Smooth muscle cell (in vitro differentiated cells): ENCODE measurements at regions not wholly inside any gene's neighbourhood (a gene's known extent, or its start where the extent isn't known, plus 50 kb on each side); places are given as distances from the start of the nearest gene placed in this dataset.
"Not testable (repeated sequence)": the region's sequence is repeated elsewhere in the genome, so short reads cannot be mapped to it uniquely, and the experiment has no call there.

ENCODE experiments used
- DNase-seq: peaks from one replicate; lab custom pipeline; 2025; ENCODE audit not compliant: unreplicated experiment; lab: John Stamatoyannopoulos, UW
- H2AFZ ChIP-seq: fragments of 200-600 bp; sonication (generic); 2 replicates; pipeline ENCODE4 v1.6.0; 2016; ENCODE audit warnings: antibody characterized with exemption, low read depth, mild to moderate bottlenecking
- H3F3A ChIP-seq: fragments of 200-600 bp; sonication (generic); 2 replicates; pipeline ENCODE4 v1.6.0; 2017; ENCODE audit warnings: antibody characterized with exemption, low read depth
- H3K27ac ChIP-seq: fragments of 200-600 bp; sonication (generic); 2 replicates; pipeline ENCODE4 v1.5.1; 2016; ENCODE audit warnings: low read depth, mild to moderate bottlenecking
- H3K27me3 ChIP-seq: fragments of 200-600 bp; sonication (generic); 2 replicates; pipeline ENCODE4 v1.6.1; 2016; ENCODE audit warnings: low read depth, mild to moderate bottlenecking
- H3K36me3 ChIP-seq: fragments of 200-600 bp; sonication (generic); 2 replicates; pipeline ENCODE4 v1.5.1; 2016; ENCODE audit warnings: low read depth
- H3K4me1 ChIP-seq: fragments of 200-600 bp; sonication (generic); 2 replicates; pipeline ENCODE4 v1.5.1; 2016; ENCODE audit warnings: low read depth
- H3K4me2 ChIP-seq: fragments of 200-600 bp; sonication (generic); 2 replicates; pipeline ENCODE4 v1.6.0; 2016; ENCODE audit warnings: mild to moderate bottlenecking
- H3K4me3 ChIP-seq: fragments of 200-600 bp; sonication (generic); 2 replicates; pipeline ENCODE4 v1.5.1; 2016; ENCODE audit warnings: mild to moderate bottlenecking
- H3K79me2 ChIP-seq: fragments of 200-600 bp; sonication (generic); 2 replicates; pipeline ENCODE4 v1.6.0; 2016; ENCODE audit warnings: low read depth, mild to moderate bottlenecking
- H3K9ac ChIP-seq: fragments of 200-600 bp; sonication (generic); 2 replicates; pipeline ENCODE4 v1.6.0; 2016; ENCODE audit warnings: low read depth
- H3K9me3 ChIP-seq: fragments of 200-600 bp; sonication (generic); replicated peaks from 2 replicates; pipeline ENCODE4 v1.5.1; 2016; ENCODE audit warnings: low read depth
- H4K20me1 ChIP-seq: fragments of 200-600 bp; sonication (generic); 2 replicates; pipeline ENCODE4 v1.6.0; 2016; ENCODE audit warnings: low read depth
- WGBS: methylation state at CpG from one replicate; pipeline ENCODE4 v1.1.7; 2016; ENCODE audit warnings: low lambda C conversion rate; 5-methylcytosine and 5-hydroxymethylcytosine counted together
- TF ChIP-seq, protein P1 (sequence below): fragments of 200-600 bp; sonication (generic); IDR thresholded peaks from 2 replicates; pipeline ENCODE4 v1.5.1; 2017; ENCODE audit warnings: borderline replicate concordance, mild to moderate bottlenecking, antibody characterized with exemption; ENCODE audit not compliant: insufficient read depth, poor library complexity, severe bottlenecking

DNA sequence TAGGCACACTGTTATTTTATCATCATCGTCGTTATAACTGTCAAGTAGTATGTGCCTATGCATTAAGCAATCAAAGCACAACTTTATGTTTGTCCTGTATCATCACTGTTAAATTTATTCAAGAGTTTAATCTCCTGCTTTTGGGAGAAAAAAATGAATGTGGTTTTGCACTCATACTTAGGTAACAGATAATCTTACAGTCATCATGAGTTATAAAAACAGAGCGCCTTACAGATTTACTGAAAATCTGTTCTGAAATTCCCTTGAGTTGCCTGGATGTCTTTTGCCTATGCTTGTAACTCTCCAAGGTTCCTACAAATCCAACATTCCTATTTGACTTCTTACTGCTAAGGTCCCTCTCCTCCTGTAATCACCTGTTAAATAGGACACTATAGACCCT is 307.3 kb downstream of the ZIC4 start:
- TF ChIP-seq, protein P1, sequence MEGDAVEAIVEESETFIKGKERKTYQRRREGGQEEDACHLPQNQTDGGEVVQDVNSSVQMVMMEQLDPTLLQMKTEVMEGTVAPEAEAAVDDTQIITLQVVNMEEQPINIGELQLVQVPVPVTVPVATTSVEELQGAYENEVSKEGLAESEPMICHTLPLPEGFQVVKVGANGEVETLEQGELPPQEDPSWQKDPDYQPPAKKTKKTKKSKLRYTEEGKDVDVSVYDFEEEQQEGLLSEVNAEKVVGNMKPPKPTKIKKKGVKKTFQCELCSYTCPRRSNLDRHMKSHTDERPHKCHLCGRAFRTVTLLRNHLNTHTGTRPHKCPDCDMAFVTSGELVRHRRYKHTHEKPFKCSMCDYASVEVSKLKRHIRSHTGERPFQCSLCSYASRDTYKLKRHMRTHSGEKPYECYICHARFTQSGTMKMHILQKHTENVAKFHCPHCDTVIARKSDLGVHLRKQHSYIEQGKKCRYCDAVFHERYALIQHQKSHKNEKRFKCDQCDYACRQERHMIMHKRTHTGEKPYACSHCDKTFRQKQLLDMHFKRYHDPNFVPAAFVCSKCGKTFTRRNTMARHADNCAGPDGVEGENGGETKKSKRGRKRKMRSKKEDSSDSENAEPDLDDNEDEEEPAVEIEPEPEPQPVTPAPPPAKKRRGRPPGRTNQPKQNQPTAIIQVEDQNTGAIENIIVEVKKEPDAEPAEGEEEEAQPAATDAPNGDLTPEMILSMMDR, result no peak
- H3K9ac ChIP-seq, result no peak overlapping the region
- no peaks in the 10 kb centered on the region for H3K27me3 ChIP-seq
- H3K27ac ChIP-seq, result no peak overlapping the region
- no peak for DNase-seq
- no peak overlapping the region for H3K4me2 ChIP-seq
- H2AFZ ChIP-seq, result no peak overlapping the region
- H3K36me3 ChIP-seq, result no peaks in the 10 kb centered on the region
- no peaks in the 10 kb centered on the region for H4K20me1 ChIP-seq
- no peaks in the 10 kb centered on the region for H3K4me1 ChIP-seq
- 95% methylated on average over 3 of the region's 3 CpGs for WGBS
- H3F3A ChIP-seq, result no peaks in the 10 kb centered on the region
- H3K4me3 ChIP-seq, result no peak overlapping the region
- H3K9me3 ChIP-seq, result no peaks in the 10 kb centered on the region
- no peaks in the 10 kb centered on the region for H3K79me2 ChIP-seq

DNA sequence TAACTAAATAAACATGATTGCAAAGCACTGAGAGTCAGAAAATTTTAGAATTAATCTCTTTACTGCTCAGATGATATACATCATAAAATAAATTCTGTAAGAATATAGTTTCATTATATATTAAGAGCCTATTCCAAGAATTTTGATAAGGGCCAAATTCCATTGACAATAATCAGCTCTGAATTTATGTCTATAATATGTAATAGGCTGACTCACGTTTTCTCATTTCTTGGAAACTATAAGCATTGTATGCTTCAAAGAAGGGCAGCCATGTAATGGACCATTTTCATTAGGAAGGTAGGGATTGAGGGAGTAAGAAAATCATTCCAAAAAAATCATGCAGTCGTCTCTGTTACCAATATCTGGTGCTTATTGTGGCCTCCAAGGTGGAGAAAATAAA is 315.9 kb downstream of the ZIC4 start:
- H3K79me2 ChIP-seq, result no peaks in the 10 kb centered on the region
- no peak overlapping the region for H3K4me2 ChIP-seq
- H2AFZ ChIP-seq, result no peak overlapping the region
- DNase-seq, result no peak
- H3K9me3 ChIP-seq, result no peaks in the 10 kb centered on the region
- TF ChIP-seq, protein P1, result no peak
- H4K20me1 ChIP-seq, result no peaks in the 10 kb centered on the region
- no peaks in the 10 kb centered on the region for H3K27me3 ChIP-seq
- H3K4me3 ChIP-seq, result no peak overlapping the region
- no peak overlapping the region for H3K27ac ChIP-seq
- WGBS, result 74% methylated on average over 2 of the region's 2 CpGs
- H3K9ac ChIP-seq, result no peak overlapping the region
- no peaks in the 10 kb centered on the region for H3K36me3 ChIP-seq
- H3F3A ChIP-seq, result no peaks in the 10 kb centered on the region
- H3K4me1 ChIP-seq, result no peaks in the 10 kb centered on the region

DNA sequence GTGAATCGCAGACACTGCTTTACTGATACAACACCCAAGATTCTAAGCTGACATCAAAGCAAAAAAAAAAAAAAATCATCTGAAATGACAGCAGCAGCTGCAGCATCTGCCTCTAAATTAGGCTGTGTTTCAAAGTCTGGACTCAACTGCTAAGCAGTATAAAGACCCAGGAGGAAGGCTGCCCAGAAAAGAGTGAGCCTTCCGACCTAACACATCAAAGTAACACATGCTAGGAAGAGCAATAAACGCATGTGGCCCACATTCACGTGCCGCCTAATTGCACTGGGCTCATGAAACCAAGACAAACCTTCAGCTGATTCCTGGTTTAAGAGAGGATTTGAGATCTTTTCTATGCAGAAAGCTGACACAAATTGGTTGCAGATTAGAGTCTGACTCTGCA is 317.1 kb downstream of the ZIC4 start:
- Histone ChIP-seq H4K20me1 (no peaks in the 10 kb centered on the region), H3K27me3 (no peaks in the 10 kb centered on the region), H3K4me2 (no peak overlapping the region), H3K27ac (no peak overlapping the region), H3K4me3 (no peak overlapping the region), H3K9ac (no peak overlapping the region), H2AFZ (peak overlapping the region; percentile 50), H3K36me3 (no peaks in the 10 kb centered on the region), H3F3A (no peaks in the 10 kb centered on the region), H3K4me1 (no peaks in the 10 kb centered on the region), H3K79me2 (no peaks in the 10 kb centered on the region), H3K9me3 (no peaks in the 10 kb centered on the region)
- TF ChIP-seq, protein P1, result no peak
- no peak for DNase-seq
- WGBS, result 64% methylated on average over 5 of the region's 5 CpGs

DNA sequence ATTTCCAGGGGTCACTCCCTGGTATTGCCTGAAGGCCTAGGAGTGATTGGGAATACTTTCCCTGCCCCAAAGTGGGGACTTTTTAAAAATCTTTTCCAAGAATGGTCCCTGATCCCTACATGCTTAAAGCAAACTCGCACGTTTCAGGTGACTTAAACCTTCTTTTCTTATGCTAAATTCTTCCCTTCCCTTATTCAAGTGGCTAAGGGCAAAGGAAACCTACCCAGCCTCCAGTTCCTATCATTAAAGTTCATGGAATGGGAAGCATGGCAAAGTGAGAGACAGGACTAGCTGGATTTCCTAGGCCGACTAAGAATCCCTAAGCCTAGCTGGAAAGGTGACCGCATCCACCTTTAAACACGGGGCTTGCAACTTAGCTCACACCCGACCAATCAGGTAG is 346.8 kb downstream of the ZIC4 start:
- not testable (repeated sequence) for H3K9me3 ChIP-seq, H3K27me3 ChIP-seq, H3K4me1 ChIP-seq, H3F3A ChIP-seq, H3K27ac ChIP-seq, H3K9ac ChIP-seq, H3K36me3 ChIP-seq, H3K4me2 ChIP-seq, H3K79me2 ChIP-seq, DNase-seq, H3K4me3 ChIP-seq, H2AFZ ChIP-seq, H4K20me1 ChIP-seq
- 76% methylated on average over 6 of the region's 6 CpGs for WGBS
